Hepatocyte (in vitro differentiated cells): ENCODE measurements at regions not wholly inside any gene's neighbourhood (a gene's known extent, or its start where the extent isn't known, plus 50 kb on each side); places are given as distances from the start of the nearest gene placed in this dataset.

Source experiments
- EZH2 ChIP-seq: fragments of 200-600 bp; sonication (generic); IDR thresholded peaks from 2 replicates; pipeline ENCODE4 v1.6.1; 2016; ENCODE audit warnings: antibody characterized with exemption, mild to moderate bottlenecking, borderline replicate concordance
- EZH2phosphoT487 ChIP-seq: fragments of 200-600 bp; sonication (generic); IDR thresholded peaks from one replicate; pipeline ENCODE4 v1.6.1; 2018; ENCODE audit warnings: antibody characterized with exemption, mild to moderate bottlenecking, low read depth, moderate library complexity; ENCODE audit not compliant: unreplicated experiment, severe bottlenecking
- TF ChIP-seq, protein P1 (sequence below): fragments of 200-600 bp; sonication (generic); IDR thresholded peaks from 2 replicates; pipeline ENCODE4 v1.5.1; 2016; ENCODE audit warnings: antibody characterized with exemption, mild to moderate bottlenecking; ENCODE audit not compliant: poor library complexity

DNA sequence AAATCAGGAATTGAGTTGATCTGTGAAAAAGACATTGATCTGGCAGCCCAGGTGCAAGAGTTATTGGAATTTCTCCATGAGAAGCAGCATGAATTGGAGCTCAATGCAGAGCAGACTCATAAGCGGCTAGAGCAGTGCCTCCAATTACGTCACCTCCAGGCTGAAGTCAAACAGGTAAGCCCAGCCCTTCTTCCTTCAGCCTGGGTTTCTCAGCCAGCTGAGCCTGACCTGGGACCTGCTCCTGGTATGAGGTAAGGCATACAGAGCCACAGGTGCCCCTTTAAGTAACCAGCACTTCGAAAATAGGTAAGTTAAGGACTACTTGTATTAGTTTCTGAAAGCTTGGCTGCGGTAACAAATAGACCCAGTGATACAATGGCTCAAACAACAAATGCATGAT lies 307.4 kb upstream of the UMPS start:
- TF ChIP-seq EZH2 (no peak), EZH2phosphoT487 (no peak)
- TF ChIP-seq, protein P1, sequence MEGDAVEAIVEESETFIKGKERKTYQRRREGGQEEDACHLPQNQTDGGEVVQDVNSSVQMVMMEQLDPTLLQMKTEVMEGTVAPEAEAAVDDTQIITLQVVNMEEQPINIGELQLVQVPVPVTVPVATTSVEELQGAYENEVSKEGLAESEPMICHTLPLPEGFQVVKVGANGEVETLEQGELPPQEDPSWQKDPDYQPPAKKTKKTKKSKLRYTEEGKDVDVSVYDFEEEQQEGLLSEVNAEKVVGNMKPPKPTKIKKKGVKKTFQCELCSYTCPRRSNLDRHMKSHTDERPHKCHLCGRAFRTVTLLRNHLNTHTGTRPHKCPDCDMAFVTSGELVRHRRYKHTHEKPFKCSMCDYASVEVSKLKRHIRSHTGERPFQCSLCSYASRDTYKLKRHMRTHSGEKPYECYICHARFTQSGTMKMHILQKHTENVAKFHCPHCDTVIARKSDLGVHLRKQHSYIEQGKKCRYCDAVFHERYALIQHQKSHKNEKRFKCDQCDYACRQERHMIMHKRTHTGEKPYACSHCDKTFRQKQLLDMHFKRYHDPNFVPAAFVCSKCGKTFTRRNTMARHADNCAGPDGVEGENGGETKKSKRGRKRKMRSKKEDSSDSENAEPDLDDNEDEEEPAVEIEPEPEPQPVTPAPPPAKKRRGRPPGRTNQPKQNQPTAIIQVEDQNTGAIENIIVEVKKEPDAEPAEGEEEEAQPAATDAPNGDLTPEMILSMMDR: no peak
